Cardiac septum (tissue), 1 donor: ENCODE measurements at regions not wholly inside any gene's neighbourhood (a gene's known extent, or its start where the extent isn't known, plus 50 kb on each side); places are given as distances from the start of the nearest gene placed in this dataset.
"Not testable (repeated sequence)": the region's sequence is repeated elsewhere in the genome, so short reads cannot be mapped to it uniquely, and the experiment has no call there.

Experiments
- DNase-seq: peaks from one replicate; pipeline ENCODE4 v3.0.0-alpha.2; 2020; ENCODE audit warnings: low spot score
- intact Hi-C: fragments of 100-400 bp; cut with DNase I; formaldehyde crosslinking; loops from one replicate; pipeline ENCODE4 v1.14.0; 2022
- donor health status: DM: no; HTN: no; CAD: no.

DNA sequence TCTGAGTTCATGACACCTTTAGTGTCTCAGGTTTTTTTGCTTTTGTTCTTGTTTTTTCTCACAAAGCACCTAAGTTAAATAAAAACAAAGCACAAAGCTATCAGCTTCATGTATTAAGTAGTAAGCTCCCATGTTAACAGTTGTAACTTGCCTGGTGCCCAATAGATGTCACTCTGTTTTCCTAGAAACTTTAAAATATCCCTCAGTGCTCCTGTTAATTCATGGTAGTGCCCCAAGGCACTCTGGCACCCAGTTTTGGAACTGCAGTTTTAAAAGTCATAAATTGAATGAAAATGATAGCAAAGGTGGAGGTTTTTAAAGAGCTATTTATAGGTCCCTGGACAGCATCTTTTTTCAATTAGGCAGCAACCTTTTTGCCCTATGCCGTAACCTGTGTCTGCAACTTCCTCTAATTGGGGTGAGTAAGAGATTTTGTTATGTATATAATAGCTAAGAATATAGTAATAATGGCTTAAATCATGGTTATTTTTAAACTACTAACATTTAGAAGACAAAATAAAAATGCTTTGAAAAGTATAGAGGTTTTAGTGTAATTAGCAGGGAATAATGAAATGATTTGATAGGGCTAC lies 555.0 kb upstream of the TMEFF2 start:
- intact Hi-C loops, result no loop called here
- no peak for DNase-seq

DNA sequence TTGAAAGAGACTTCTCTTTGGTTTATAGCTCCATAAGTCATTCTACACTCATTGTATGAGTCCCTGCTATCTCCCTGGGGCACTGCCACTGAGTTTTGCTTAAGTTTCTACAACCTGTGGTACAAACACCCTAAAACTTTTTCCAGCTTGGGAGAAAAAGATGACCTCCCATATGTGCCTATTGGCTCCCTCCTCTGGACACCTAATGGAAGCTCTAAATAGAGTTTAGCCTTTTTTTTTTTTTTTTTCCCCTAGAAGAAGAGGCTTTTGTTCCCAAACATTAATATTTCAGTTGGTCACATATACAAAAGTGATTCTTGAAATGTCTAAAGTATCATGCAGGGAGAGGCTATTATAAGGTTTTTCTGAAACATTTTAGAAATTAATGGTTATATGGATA lies 547.2 kb upstream of the TMEFF2 start:
- no peak for DNase-seq
- intact Hi-C loops, result no loop called here

DNA sequence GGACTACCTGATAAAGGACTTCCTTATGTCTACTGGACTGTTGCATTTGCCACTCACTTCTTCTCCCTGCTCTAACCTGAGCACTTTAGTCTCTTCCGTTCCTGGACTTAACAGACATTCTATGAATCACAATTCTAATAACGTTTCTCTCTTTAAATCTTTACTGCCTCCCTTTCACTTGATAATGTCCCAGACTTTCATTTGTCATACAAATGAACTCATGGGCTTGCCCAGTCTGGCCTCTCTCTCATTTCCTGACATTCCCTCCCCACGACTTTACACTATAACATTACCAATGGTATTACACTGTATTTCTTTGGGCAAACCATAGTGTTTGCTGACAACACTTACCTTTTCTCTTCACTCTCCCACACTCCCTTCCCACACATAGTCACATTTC lies 540.7 kb upstream of the TMEFF2 start:
- DNase-seq, result no peak
- intact Hi-C loops, result no loop called here

DNA sequence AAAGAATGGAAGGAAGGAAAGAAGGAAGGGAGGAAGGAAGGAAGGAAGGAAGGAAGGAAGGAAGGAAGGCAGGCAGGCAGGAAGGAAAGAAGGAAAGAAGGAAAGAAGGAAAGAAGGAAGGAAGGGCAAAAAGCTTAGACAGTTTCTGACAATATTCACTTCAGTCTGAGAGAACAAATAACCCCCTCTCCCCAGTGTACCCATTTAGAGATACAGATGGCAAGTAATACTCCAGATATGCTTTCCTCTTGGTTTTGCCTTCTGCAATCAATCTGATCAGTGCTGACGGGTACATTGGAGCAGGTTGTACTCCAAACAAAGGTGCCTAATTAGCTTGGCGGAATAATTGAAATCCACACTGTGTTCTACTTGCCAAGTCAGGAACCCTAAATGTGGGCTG lies 534.6 kb upstream of the TMEFF2 start:
- DNase-seq, result no peak
- intact Hi-C loops, result no loop called here

DNA sequence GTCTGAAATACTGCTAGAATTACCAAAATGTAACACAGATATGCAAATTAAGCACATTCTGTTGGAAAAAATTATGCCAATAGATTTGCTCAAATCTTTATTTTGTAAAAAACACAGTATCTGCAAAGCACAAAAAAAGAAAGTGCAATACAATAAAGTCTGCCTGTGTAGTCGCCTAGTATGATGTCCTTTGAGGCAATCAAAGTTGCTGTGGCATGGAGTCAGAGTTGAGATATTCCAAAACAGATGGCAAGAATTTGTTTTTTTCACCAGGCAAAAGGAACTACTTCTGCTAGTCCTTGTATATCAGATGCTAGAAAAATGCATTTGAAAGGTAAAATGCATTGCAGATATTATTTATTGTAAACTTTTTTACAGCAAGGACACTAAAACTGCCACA lies 531.3 kb upstream of the TMEFF2 start:
- intact Hi-C loops, result no loop called here
- DNase-seq, result no peak

DNA sequence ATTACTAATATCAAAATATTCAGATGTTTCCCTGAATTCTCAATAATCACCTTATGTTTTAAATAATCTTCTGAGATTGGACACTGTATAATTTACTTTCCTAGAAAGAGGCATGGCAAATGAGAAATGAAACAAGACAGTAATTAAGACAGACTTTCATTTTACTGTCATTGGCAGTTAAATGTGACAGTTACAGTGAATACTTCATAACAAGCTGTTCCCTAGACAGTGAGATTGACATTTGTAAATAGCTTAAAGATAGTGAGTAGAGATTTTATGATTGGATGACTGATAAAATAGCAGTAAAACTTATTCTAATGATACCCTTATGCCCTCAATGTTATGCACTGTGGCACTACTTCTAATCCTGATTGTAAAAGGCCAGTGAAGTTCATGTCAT lies 524.9 kb upstream of the TMEFF2 start:
- DNase-seq, result no peak
- intact Hi-C loops, result no loop called here

DNA sequence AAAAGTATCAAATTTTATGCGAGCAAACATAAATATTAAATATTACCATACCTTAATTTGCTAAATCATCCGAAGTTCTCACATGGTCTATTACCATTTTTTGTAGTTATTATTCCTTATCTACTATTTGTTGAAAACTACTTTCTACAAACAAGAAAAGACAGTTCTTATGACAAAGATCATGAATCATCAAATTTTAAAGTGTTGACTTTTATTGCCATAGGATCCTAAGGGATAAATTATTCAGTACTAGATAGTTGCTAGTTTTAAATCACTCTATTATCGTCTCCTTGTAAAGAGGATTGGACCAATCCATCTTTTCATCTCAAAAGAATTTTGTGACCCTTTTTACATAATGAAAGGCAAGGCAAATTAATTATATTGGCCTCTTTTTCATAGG lies 523.6 kb upstream of the TMEFF2 start:
- no peak for DNase-seq
- intact Hi-C loops, result no loop called here

DNA sequence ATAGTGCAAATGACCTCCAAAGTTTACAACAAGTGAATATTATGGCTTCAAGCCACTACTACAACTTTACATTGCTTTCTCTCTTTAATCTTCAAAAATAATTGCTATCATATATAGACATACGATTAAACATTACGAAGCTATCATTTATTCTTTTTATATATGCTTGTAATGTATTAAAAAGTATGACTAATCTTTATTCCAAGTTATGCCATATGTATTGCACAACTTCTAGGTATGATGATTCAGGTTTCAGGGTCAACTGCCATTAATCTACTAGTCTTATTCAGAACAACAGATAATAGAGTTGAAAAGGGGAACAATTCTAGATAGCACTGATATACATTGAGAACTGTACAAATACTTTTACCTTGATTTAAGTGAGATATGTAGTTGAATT lies 506.2 kb upstream of the TMEFF2 start:
- DNase-seq, result no peak
- intact Hi-C loops, result no loop called here

DNA sequence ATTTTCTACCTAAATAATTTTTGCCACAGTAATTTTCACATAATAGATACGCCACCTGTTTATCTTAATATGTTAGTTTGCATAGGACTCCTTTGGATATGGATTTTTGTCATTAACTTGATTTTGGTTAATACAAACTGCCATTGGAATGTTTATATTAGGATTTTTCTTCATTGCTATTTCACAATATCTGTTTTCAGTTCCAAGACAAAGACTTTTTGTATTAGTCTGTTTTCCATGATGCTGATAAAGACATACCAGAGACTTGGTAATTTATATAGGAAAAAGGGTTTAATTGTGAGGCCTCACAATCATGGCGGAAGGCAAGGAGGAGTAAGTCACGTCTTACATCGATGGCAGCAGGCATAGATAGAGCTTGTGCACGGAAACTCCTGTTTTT lies 503.1 kb upstream of the TMEFF2 start:
- DNase-seq, result no peak
- intact Hi-C loops, result no loop called here

DNA sequence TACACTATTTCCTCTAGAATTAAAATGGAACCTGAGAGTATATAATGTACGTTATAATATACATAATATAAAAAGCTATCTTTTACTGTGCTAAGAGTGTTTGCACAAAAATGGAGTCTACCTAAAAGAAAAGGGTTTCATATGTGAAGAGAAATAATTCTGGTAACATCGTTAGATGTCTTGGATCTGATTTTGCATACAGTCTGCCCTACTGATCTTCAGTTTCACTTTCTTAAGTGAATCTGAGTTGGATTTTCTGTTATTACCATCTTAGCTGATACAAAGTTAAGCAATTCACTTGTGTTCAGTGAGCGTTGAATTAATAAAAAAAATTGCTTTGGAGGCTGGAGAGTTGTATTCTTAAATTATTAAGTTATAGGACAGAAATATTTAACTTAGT lies 502.1 kb upstream of the TMEFF2 start:
- intact Hi-C loops, result no loop called here
- no peak for DNase-seq

DNA sequence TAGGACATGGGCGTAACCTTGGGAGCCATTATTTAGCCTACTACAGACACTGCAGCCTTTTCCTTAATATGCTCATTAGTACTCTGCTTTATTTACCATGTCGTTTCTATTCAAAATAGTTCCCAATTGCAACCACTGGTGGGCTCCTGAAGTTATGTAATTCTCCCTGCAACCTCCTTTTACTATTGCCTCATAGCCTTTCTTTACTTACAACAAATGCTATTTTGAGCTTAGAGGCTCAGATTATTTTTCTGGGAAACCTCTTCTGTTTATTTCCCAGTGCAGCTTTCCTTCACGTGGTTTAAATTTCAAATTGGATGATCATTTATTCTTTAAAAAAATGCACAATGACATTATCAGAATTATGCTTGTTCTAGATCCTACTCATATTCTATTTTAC lies 492.3 kb upstream of the TMEFF2 start:
- intact Hi-C loops, result no loop called here
- no peak for DNase-seq

DNA sequence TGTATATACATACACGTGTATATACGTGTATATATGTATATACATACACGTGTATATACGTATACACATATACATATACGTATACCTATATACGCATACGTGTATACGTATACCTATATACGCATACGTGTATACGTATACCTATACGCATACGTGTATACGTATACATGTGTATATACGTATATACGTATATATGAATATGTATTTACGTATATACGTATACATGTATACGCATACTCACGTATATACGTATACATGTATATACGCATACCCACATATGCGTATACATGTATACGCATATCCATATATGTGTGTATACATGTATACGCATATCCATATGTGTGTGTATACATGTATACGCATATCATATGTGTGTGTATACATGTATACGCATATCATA lies 487.8 kb upstream of the TMEFF2 start:
- DNase-seq, intact Hi-C loops: not testable (repeated sequence)

DNA sequence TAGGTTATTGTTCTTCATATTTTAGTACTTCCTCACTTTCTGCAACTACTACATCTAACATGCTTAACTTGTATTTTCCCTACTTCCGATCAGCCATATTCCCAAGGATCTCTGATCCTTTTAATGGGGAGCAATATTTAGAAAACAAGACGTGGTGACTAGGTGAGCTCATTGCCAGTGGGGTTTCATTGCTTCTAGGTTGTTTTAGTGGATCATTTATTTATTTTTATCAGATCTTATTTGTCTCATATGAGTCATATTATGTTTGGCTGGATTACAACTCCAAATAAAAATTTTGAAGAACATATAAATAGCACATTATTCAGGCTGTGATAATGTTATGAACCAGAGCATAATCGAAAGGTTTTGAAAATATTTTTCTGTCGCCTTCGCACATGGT lies 480.9 kb upstream of the TMEFF2 start:
- intact Hi-C loops, result no loop called here
- DNase-seq, result no peak

DNA sequence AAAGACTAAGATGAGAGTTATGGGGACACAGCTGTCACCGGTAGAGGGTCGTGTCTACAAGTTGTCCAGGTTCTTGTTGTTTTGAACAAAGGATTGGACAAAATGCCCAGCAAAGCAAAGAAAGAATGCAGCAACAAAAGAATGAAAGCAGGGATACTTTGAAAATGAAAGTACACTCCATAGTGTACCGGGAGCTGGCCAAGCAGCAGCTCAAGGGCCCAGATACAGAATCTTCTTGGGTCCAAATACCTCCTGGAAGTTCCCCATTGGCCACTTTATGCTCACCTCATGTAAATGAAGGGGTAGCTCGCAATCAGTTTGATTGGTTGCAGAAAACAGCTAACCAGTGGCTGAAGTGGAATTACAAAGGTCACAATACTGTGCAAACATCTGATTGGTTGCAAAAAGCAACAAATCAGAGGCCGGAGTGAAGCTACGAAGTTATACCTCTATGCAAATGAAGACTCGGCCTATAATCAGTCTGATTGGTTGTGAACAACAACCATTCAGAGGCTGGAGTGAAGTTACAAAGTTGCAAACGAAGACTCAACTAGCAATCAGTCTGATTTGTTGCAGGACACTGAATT lies 474.9 kb upstream of the TMEFF2 start:
- no peak for DNase-seq
- intact Hi-C loops, result no loop called here

DNA sequence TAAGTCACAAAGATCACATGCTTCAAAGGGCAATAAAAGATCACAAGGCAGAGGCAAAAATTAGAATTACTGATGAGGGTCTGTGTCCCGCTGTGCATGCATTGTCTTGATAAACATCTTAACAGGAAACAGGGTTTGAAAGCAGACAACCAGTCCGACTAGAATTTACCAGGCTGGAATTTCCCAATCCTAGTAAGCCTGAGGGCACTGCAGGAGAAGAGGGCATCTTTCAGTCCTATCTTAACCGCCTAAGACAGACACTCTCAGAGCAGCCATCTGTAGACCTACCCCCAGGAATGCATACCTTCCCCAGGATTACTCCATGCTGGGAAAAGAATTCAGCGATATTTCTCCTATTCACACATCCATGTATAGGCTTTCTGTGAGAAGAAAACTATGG lies 465.8 kb upstream of the TMEFF2 start:
- intact Hi-C loops, DNase-seq: not testable (repeated sequence)

DNA sequence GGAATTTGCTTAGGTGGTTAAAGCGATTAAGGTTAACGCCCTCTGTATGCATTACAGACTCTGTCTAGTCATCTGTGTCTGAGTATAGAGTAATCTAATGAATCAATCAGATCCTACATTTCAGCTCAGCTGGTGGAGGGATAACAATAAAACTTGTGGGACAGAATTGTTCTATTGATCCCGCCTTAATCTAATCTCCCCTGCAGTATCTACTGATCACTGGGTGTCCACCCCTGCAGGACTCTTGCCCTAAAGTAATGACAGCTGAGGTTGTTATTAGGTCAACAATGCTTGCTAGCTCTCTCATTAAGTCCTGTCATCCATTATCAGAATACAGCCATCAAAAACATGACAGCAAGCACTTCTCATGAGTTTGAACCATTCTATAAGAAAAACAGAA lies 462.6 kb upstream of the TMEFF2 start:
- intact Hi-C loops, result no loop called here
- no peak for DNase-seq

DNA sequence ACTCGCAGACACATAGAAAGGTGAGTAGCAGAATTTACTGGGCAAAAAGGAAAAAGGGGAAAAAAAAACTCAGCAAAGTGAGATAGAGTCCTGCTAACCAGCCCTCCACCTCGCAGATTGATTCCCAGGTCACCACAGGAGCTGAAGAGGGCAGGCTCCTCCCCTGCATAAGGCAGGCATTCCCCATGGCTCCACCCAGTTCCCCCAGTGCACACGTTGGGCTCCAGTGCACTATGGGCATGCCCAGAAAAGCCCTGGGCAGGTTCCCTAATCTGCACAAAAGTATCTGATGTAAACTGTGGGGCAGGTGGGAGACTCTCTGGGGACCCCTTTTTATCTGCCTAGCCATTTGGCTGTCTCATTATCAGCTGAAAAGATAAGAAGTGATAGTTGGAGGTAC lies 461.2 kb upstream of the TMEFF2 start:
- intact Hi-C loops, result no loop called here
- DNase-seq, result no peak

DNA sequence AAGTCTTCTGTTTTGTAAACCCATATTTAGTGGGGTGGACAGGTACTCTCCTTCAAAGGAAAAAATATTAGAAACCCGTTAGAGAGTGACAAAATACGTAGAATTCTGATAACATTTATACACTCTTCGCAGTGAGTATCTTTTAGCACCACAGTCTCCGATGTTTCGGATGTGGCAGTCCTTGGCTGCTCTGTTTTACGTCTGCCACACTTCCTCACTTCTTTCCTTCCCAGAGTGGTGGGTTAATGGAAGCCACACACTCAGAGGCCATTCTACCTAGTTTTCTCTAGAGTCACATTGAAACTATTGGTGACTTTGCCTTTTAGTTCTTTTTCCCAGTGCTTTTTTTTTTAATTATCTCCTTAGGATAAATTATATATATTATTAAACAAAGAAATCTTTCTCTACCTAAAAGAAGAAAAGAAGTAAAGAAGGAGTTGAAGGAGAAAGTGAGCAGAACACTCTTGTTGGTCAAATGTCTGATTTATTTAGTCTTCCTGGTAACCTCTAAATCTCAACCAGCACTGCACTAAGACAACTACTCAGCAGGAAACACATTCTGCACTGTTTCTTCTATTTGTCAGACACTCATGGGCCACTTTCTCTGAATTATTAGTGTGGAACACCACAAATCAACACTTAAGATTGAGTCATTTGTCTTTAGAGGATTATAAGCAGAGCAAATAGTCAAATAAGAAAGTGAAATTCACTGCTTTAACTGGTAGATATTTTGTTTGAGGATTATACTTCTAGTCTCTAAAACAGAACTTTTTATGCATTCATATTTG lies 451.3 kb upstream of the TMEFF2 start:
- DNase-seq, result no peak
- intact Hi-C loops, result no loop called here

DNA sequence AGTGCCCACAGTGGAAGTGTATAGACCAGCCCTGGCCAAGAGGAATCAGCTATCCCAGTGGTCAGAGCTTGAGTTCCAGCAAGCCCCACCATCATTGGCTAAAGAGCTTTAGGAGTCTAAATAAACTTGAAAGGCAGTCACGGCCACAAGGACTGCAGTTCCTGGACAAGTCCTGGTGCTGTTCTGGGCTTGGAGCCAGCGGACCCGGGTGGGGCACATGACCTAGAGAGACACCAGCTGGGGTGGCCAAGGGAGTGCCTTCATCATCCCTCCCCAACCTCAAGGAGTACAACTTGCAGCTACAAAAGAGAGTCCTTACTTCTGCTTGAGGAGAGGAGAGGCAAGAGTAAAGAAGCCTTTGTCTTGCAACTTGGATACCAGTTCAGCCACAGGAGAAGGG lies 439.8 kb upstream of the TMEFF2 start:
- intact Hi-C loops, result no loop called here
- no peak for DNase-seq

DNA sequence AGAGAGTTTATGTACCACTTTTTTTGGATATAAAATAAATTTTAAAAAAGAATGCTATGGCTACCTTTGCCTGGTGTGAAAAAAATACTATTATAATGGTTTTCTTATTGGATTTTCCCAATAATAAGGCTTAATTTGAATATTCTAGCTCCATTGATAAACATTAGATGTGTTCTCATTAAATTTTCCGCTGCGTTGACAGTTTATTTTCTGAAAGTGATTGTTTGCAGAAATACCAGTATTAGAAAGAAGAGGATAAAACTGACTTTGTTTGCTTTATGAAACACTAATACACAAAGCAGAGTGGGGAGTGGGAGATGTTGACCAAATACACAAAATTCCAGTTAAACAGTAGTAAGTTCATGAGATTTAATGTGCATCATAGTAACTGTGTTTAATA lies 433.3 kb upstream of the TMEFF2 start:
- intact Hi-C loops, result no loop called here

DNA sequence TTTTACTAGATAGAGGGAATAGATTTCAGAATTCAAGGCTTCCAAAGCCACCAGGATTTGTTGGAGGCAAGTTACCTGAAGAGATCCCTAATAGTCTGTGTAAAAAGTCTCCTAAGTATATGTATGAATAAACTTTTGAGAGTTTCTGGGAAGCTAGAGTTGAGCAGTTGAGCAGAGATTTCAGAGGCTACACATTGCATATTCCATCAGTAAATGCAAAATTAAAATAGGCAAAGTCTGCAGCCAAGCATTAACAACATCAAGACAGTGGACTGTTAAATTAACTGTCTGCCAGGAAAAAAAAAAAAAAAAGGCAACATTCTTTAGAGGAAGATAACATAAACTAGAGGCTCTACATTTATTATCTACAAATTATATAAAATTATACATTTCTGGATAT lies 420.4 kb upstream of the TMEFF2 start:
- DNase-seq, result no peak
- intact Hi-C loops, result no loop called here

More for the DNA sequence above, 433.3 kb upstream of the TMEFF2 start:
- DNase-seq, result no peak
